COR-L47 (cell line): ENCODE measurements at regions not wholly inside any gene's neighbourhood (a gene's known extent, or its start where the extent isn't known, plus 50 kb on each side); places are given as distances from the start of the nearest gene placed in this dataset.
A peak's percentile ranks its signal among the peaks of the same experiment; 100 is the strongest.

Experiments
- DNase-seq: peaks from one replicate; lab custom pipeline; 2025; lab: John Stamatoyannopoulos, UW

GRCh38 chr4:167290678-167291077 is 56.4 kb upstream of the SPOCK3 start:
- peak; percentile 38 for DNase-seq

GRCh38 chr4:167308876-167309275 is 74.6 kb upstream of the SPOCK3 start:
- no peak for DNase-seq

- DNase-seq, result no peak
Observed at GRCh38 chr4:167321299-167321698, 87.0 kb upstream of the SPOCK3 start.

GRCh38 chr4:167339781-167340180 is 105.5 kb upstream of the SPOCK3 start:
- no peak for DNase-seq

GRCh38 chr4:167359711-167360110 is 125.4 kb upstream of the SPOCK3 start:
- no peak for DNase-seq

- no peak for DNase-seq
Observed at GRCh38 chr4:167379076-167379835, 145.0 kb upstream of the SPOCK3 start.

GRCh38 chr4:167380964-167381363 is 146.7 kb upstream of the SPOCK3 start:
- no peak for DNase-seq

GRCh38 chr4:167383291-167383690 is 149.0 kb upstream of the SPOCK3 start:
- no peak for DNase-seq

- no peak for DNase-seq
Observed at GRCh38 chr4:167397586-167397985, 163.3 kb upstream of the SPOCK3 start.

GRCh38 chr4:167399201-167399600 is 164.9 kb upstream of the SPOCK3 start:
- DNase-seq, result no peak

GRCh38 chr4:167406181-167406580 is 171.9 kb upstream of the SPOCK3 start:
- no peak for DNase-seq

GRCh38 chr4:167415461-167415860 is 181.2 kb upstream of the SPOCK3 start:
- no peak for DNase-seq

- DNase-seq, result no peak
Observed at GRCh38 chr4:167419468-167420140, 185.3 kb upstream of the SPOCK3 start.

- DNase-seq, result no peak
Observed at GRCh38 chr4:167421201-167421600, 186.9 kb upstream of the SPOCK3 start.

- no peak for DNase-seq
Observed at GRCh38 chr4:167424341-167425256, 190.3 kb upstream of the SPOCK3 start.

- no peak for DNase-seq
Observed at GRCh38 chr4:167428156-167428555, 193.9 kb upstream of the SPOCK3 start.

GRCh38 chr4:167431371-167431770 is 197.1 kb upstream of the SPOCK3 start:
- DNase-seq, result no peak

- DNase-seq, result no peak
Observed at GRCh38 chr4:167435786-167436185, 201.5 kb upstream of the SPOCK3 start.

- no peak for DNase-seq
Observed at GRCh38 chr4:167443841-167444240, 209.5 kb upstream of the SPOCK3 start.

- DNase-seq, result no peak
Observed at GRCh38 chr4:167452922-167453430, 218.7 kb upstream of the SPOCK3 start.

GRCh38 chr4:167456619-167457018 is 222.3 kb upstream of the SPOCK3 start:
- DNase-seq, result no peak

- DNase-seq, result no peak
Observed at GRCh38 chr4:167469436-167469835, 235.1 kb upstream of the SPOCK3 start.
